ENCODE measurements at regions not wholly inside any gene's neighbourhood (a gene's known extent, or its start where the extent isn't known, plus 50 kb on each side); places are given as distances from the start of the nearest gene placed in this dataset.

GRCh38 chr12:24244801-24245200, 295.3 kb upstream of the SOX5 start:
- Mint-ChIP-seq H3K4me3 (no peak overlapping the region), H3K9me3 (no peaks in the 10 kb centered on the region), H3K27ac (no peak overlapping the region), H3K27me3 (no peaks in the 10 kb centered on the region), H3K36me3 (no peaks in the 10 kb centered on the region), H3K4me1 (peaks cover 0 to 10% (median 0%) of the 10 kb centered on the region in 3 donors)

GRCh38 chr12:24244231-24244630, 294.8 kb upstream of the SOX5 start:
- no peak overlapping the region for H3K27ac Mint-ChIP-seq
- H3K4me3 Mint-ChIP-seq, result no peak overlapping the region
- no peaks in the 10 kb centered on the region for H3K9me3 Mint-ChIP-seq
- H3K36me3 Mint-ChIP-seq, result no peaks in the 10 kb centered on the region
- H3K4me1 Mint-ChIP-seq, result peaks cover 0 to 13% (median 0%) of the 10 kb centered on the region in 3 donors
- H3K27me3 Mint-ChIP-seq, result no peaks in the 10 kb centered on the region

- Mint-ChIP-seq H3K36me3 (no peaks in the 10 kb centered on the region), H3K9me3 (no peaks in the 10 kb centered on the region), H3K4me1 (peaks cover 0 to 13% (median 0%) of the 10 kb centered on the region in 3 donors)
Observed at GRCh38 chr12:24240707-24241106, 291.2 kb upstream of the SOX5 start.

GRCh38 chr12:24233519-24234246, 284.2 kb upstream of the SOX5 start:
- Mint-ChIP-seq H3K9me3 (no peaks in the 10 kb centered on the region), H3K4me3 (no peak overlapping the region), H3K27me3 (no peaks in the 10 kb centered on the region), H3K36me3 (no peaks in the 10 kb centered on the region), H3K27ac (no peak overlapping the region), H3K4me1 (peaks cover 0 to 4% (median 0%) of the 10 kb centered on the region in 3 donors)

More at GRCh38 chr12:24240707-24241106, 291.2 kb upstream of the SOX5 start:
- no peak overlapping the region for H3K4me3 Mint-ChIP-seq
- H3K27me3 Mint-ChIP-seq, result no peaks in the 10 kb centered on the region
- H3K27ac Mint-ChIP-seq, result no peak overlapping the region

- Mint-ChIP-seq H3K27ac (no peak overlapping the region), H3K4me3 (no peak overlapping the region), H3K27me3 (no peaks in the 10 kb centered on the region), H3K9me3 (no peaks in the 10 kb centered on the region), H3K36me3 (no peaks in the 10 kb centered on the region), H3K4me1 (peaks cover 0 to 4% (median 0%) of the 10 kb centered on the region in 3 donors)
Observed at GRCh38 chr12:24232531-24232930, 283.1 kb upstream of the SOX5 start.

GRCh38 chr12:24231298-24231697, 281.8 kb upstream of the SOX5 start:
- no peaks in the 10 kb centered on the region for H3K27me3 Mint-ChIP-seq
- no peak overlapping the region for H3K4me3 Mint-ChIP-seq
- H3K4me1 Mint-ChIP-seq, result peaks cover 0 to 4% (median 0%) of the 10 kb centered on the region in 3 donors
- H3K36me3 Mint-ChIP-seq, result no peaks in the 10 kb centered on the region
- no peaks in the 10 kb centered on the region for H3K9me3 Mint-ChIP-seq
- no peak overlapping the region for H3K27ac Mint-ChIP-seq

- peaks cover 0 to 4% (median 0%) of the 10 kb centered on the region in 3 donors for H3K4me1 Mint-ChIP-seq
- H3K27ac Mint-ChIP-seq, result no peak overlapping the region
Observed at GRCh38 chr12:24230061-24230701, 280.7 kb upstream of the SOX5 start.

GRCh38 chr12:24229031-24229700, 279.7 kb upstream of the SOX5 start:
- no peaks in the 10 kb centered on the region for H3K27me3 Mint-ChIP-seq
- H3K27ac Mint-ChIP-seq, result no peak overlapping the region
- H3K4me1 Mint-ChIP-seq, result peaks cover 0 to 4% (median 0%) of the 10 kb centered on the region in 3 donors
- H3K36me3 Mint-ChIP-seq, result no peaks in the 10 kb centered on the region
- no peaks in the 10 kb centered on the region for H3K9me3 Mint-ChIP-seq
- H3K4me3 Mint-ChIP-seq, result no peak overlapping the region

More at GRCh38 chr12:24230061-24230701, 280.7 kb upstream of the SOX5 start:
- Mint-ChIP-seq H3K9me3 (no peaks in the 10 kb centered on the region), H3K36me3 (no peaks in the 10 kb centered on the region), H3K27me3 (no peaks in the 10 kb centered on the region), H3K4me3 (no peak overlapping the region)

GRCh38 chr12:24228371-24228770, 278.9 kb upstream of the SOX5 start:
- H3K36me3 Mint-ChIP-seq, result no peaks in the 10 kb centered on the region
- H3K4me3 Mint-ChIP-seq, result peak overlapping the region in 1 of 4 donors; percentile 51
- no peaks in the 10 kb centered on the region for H3K9me3 Mint-ChIP-seq
- H3K4me1 Mint-ChIP-seq, result peaks cover 0 to 4% (median 0%) of the 10 kb centered on the region in 3 donors
- H3K27me3 Mint-ChIP-seq, result no peaks in the 10 kb centered on the region
- no peak overlapping the region for H3K27ac Mint-ChIP-seq

GRCh38 chr12:24227551-24227950, 278.1 kb upstream of the SOX5 start:
- Mint-ChIP-seq H3K36me3 (no peaks in the 10 kb centered on the region), H3K4me3 (peak overlapping the region in 1 of 4 donors; percentile 19), H3K9me3 (no peaks in the 10 kb centered on the region), H3K27ac (no peak overlapping the region), H3K27me3 (no peaks in the 10 kb centered on the region), H3K4me1 (peaks cover 0 to 4% (median 0%) of the 10 kb centered on the region in 3 donors)

GRCh38 chr12:24226745-24227350, 277.4 kb upstream of the SOX5 start:
- H3K36me3 Mint-ChIP-seq, result peaks cover under 1% of the 10 kb centered on the region
- no peaks in the 10 kb centered on the region for H3K9me3 Mint-ChIP-seq
- peaks cover 0 to 4% (median 0%) of the 10 kb centered on the region in 3 donors for H3K4me1 Mint-ChIP-seq
- no peaks in the 10 kb centered on the region for H3K27me3 Mint-ChIP-seq
- no peak overlapping the region for H3K27ac Mint-ChIP-seq
- no peak overlapping the region for H3K4me3 Mint-ChIP-seq

- H3K36me3 Mint-ChIP-seq, result peaks cover 3% of the 10 kb centered on the region
- no peak overlapping the region for H3K27ac Mint-ChIP-seq
- no peak overlapping the region for H3K4me3 Mint-ChIP-seq
- H3K27me3 Mint-ChIP-seq, result no peaks in the 10 kb centered on the region
- no peaks in the 10 kb centered on the region for H3K9me3 Mint-ChIP-seq
- no peaks in the 10 kb centered on the region for H3K4me1 Mint-ChIP-seq
Observed at GRCh38 chr12:24224401-24224800, 274.9 kb upstream of the SOX5 start.

GRCh38 chr12:24223926-24224325, 274.5 kb upstream of the SOX5 start:
- no peaks in the 10 kb centered on the region for H3K9me3 Mint-ChIP-seq
- H3K27ac Mint-ChIP-seq, result no peak overlapping the region
- H3K4me1 Mint-ChIP-seq, result no peaks in the 10 kb centered on the region
- H3K4me3 Mint-ChIP-seq, result no peak overlapping the region
- H3K27me3 Mint-ChIP-seq, result no peaks in the 10 kb centered on the region
- H3K36me3 Mint-ChIP-seq, result peaks cover 3% of the 10 kb centered on the region

- peaks cover 3% of the 10 kb centered on the region for H3K36me3 Mint-ChIP-seq
- H3K4me3 Mint-ChIP-seq, result no peak overlapping the region
- H3K27me3 Mint-ChIP-seq, result no peaks in the 10 kb centered on the region
- H3K27ac Mint-ChIP-seq, result no peak overlapping the region
- no peaks in the 10 kb centered on the region for H3K4me1 Mint-ChIP-seq
- H3K9me3 Mint-ChIP-seq, result no peaks in the 10 kb centered on the region
Observed at GRCh38 chr12:24222968-24223367, 273.5 kb upstream of the SOX5 start.

GRCh38 chr12:24212496-24212895, 263.0 kb upstream of the SOX5 start:
- Mint-ChIP-seq H3K4me1 (no peaks in the 10 kb centered on the region), H3K27ac (no peak overlapping the region)

More at GRCh38 chr12:24212496-24212895, 263.0 kb upstream of the SOX5 start:
- H3K9me3 Mint-ChIP-seq, result peaks cover 0 to 4% (median 0%) of the 10 kb centered on the region in 3 donors
- H3K27me3 Mint-ChIP-seq, result no peaks in the 10 kb centered on the region
- no peaks in the 10 kb centered on the region for H3K36me3 Mint-ChIP-seq
- no peak overlapping the region for H3K4me3 Mint-ChIP-seq

Measured in IgD-negative memory B cell (primary cell).